Heart left ventricle (tissue), 16 donors: ENCODE measurements at regions not wholly inside any gene's neighbourhood (a gene's known extent, or its start where the extent isn't known, plus 50 kb on each side); places are given as distances from the start of the nearest gene placed in this dataset.
"Not testable (repeated sequence)": the region's sequence is repeated elsewhere in the genome, so short reads cannot be mapped to it uniquely, and the experiment has no call there.

Experiments used
- ATAC-seq, 4 donors: fragments of 200-7000 bp; cut with Tn5 transposase; one replicate each; pipeline ENCODE4 v1.9.1; 2020 to 2022; ENCODE audit warnings: moderate library complexity in 4 of 4, mild to moderate bottlenecking in 3 of 4, moderate number of reproducible peaks in 1 of 4
- DNase-seq, 5 donors: peaks; one replicate each; pipeline ENCODE4 v3.0.0-alpha.2; 2020
- H3K27ac ChIP-seq, 12 donors: fragments of 200-600 bp; sonication (generic) in 4 of 12; one replicate each; pipeline versions ENCODE4 v1.5.0 to v1.8.0; 2016 to 2022; ENCODE audit warnings: mild to moderate bottlenecking in 2 of 12
- H3K27me3 ChIP-seq, 9 donors: fragments of 200-600 bp; sonication (generic) in 2 of 9; one replicate each; pipeline versions ENCODE4 v1.5.1 to v1.8.0; 2016 to 2022; ENCODE audit warnings: mild to moderate bottlenecking in 3 of 9
- H3K36me3 ChIP-seq, 9 donors: fragments of 200-600 bp; sonication (generic) in 2 of 9; one replicate each; pipeline versions ENCODE4 v1.5.0 to v1.8.0; 2018 to 2022; ENCODE audit warnings: mild to moderate bottlenecking in 2 of 9
- H3K4me1 ChIP-seq, 12 donors: fragments of 200-600 bp; sonication (generic) in 4 of 12; one replicate each; pipeline versions ENCODE4 v1.5.0 to v1.8.0; 2016 to 2022; ENCODE audit warnings: mild to moderate bottlenecking in 3 of 12
- H3K4me3 ChIP-seq, 12 donors: fragments of 200-600 bp; sonication (generic) in 4 of 12; one replicate each; pipeline versions ENCODE4 v1.5.0 to v1.8.0; 2017 to 2022; ENCODE audit warnings: mild to moderate bottlenecking in 9 of 12, moderate library complexity in 4 of 12
- H3K9me3 ChIP-seq, 12 donors: fragments of 200-600 bp; sonication (generic) in 4 of 12; one replicate each; pipeline versions ENCODE4 v1.5.0 to v1.8.0; 2016 to 2022; ENCODE audit warnings: mild to moderate bottlenecking in 1 of 12
- POLR2A ChIP-seq, 2 donors: fragments of 450-650 bp; IDR thresholded peaks; one replicate each; pipeline ENCODE4 v1.6.1; 2017; ENCODE audit warnings: antibody characterized with exemption in 2 of 2, mild to moderate bottlenecking in 2 of 2, moderate library complexity in 2 of 2
- WGBS, 4 donors: extraction: QIAGEN DNeasy Blood & Tissue Kit in 2 of 4; methylation state at CpG; one replicate each; pipeline versions ENCODE4 v1.1.5 to v1.1.7; 2013 to 2018; 5-methylcytosine and 5-hydroxymethylcytosine counted together
- intact Hi-C, 10 donors: fragments of 100-400 bp; cut with DNase I; formaldehyde crosslinking; loops; one replicate each; pipeline versions ENCODE4 v1.11.1 to v1.14.2; 2022
- TF ChIP-seq, protein P1 (sequence below), 12 donors: fragments of 200-600 bp; sonication (generic) in 4 of 12; IDR thresholded peaks; one replicate each; pipeline versions ENCODE4 v1.5.0 to v1.8.0; 2018 to 2022; ENCODE audit warnings: antibody characterized with exemption in 12 of 12, mild to moderate bottlenecking in 5 of 12
- donor health status: ischemic (EF 13 %, LVEDD 7.1; RV severe dilation, severe dysfunction).
- donor health status: healthy with polysubstance abuse.
- donor health status: DM: no; HTN: yes; CAD: no.
- donor health status: DM: no; HTN: no; CAD: no.
- donor health status: ischemic (EF 25% LVEDD 6.9; RV normal size, moderate dysfunction).
- donor health status: ischemic (EF 25% LVEDD 5.7; RV mildly dilated, moderate dysfunction).
- donor health status: healthy.
- donor health status: DM: yes; HTN: yes; CAD: no.
- donor health status: ischemic (EF 35%, LVEDD 5.7; RV mildly dilated, moderate dysfunction).
- donor health status: nonischemic (EF 11% LVEDD 7.7; RV severe dilation, severe dysfunction).
- donor health status: DM: yes; HTN: yes; CAD: no.
- donor health status: PGD.
- donor health status: ischemic (EF 29% LVEDD 5.4; RV normal size, mild dysfunction).
- donor health status: nonischemic (EF 23%, LVEDD 6.1; RV moderate dilation, normal function).

DNA sequence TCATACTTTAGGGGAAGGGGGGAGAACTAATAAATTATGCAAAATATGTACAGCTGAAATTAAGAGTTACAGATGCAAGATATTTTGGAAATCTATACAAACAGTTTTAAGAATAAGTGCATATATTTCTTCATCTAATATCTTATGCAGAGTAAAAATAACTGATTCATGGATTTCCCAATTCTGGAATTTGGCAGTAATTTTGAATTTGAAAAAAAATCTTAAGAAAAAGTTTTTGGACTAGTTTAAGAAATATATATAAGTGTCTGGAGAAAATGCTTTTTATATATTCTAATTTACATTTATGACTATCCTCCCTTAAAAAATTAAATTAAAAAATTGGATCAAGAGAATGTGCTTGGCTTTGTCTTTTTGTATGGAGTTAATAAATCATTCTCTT, 474.3 kb downstream of the BRINP3 start:
- DNase-seq (no peak), ATAC-seq (no peak)
- Histone ChIP-seq H3K4me3 (no peak overlapping the region), H3K9me3 (no peaks in the 10 kb centered on the region), H3K36me3 (no peaks in the 10 kb centered on the region), H3K27ac (no peak overlapping the region), H3K4me1 (no peaks in the 10 kb centered on the region), H3K27me3 (no peaks in the 10 kb centered on the region)
- intact Hi-C loops, result no loop called here
- TF ChIP-seq, protein P1, sequence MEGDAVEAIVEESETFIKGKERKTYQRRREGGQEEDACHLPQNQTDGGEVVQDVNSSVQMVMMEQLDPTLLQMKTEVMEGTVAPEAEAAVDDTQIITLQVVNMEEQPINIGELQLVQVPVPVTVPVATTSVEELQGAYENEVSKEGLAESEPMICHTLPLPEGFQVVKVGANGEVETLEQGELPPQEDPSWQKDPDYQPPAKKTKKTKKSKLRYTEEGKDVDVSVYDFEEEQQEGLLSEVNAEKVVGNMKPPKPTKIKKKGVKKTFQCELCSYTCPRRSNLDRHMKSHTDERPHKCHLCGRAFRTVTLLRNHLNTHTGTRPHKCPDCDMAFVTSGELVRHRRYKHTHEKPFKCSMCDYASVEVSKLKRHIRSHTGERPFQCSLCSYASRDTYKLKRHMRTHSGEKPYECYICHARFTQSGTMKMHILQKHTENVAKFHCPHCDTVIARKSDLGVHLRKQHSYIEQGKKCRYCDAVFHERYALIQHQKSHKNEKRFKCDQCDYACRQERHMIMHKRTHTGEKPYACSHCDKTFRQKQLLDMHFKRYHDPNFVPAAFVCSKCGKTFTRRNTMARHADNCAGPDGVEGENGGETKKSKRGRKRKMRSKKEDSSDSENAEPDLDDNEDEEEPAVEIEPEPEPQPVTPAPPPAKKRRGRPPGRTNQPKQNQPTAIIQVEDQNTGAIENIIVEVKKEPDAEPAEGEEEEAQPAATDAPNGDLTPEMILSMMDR (IDR thresholded peaks at IDR 0.05), result no peak
- no peak for TF ChIP-seq POLR2A (IDR thresholded peaks at IDR 0.05)

DNA sequence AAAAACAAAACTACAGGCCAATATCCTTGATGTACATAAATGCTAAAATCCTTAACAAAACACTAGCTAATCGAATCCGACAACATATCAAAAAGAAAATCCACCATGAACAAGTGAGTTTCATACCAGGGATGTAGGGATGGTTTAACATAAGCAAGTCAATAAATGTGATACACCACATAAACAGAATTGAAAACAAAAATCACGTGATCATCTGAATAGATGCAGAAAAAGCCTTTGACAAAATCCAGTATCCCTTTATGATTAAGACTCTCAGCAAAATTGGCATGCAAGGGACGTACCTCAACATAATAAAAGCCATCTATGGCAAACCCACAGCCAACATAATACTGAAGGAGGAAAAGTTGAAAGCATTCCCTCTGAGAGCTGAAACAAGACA, 466.1 kb downstream of the BRINP3 start:
- DNase-seq, result no peak
- intact Hi-C loops, result no loop called here
- Histone ChIP-seq H3K27me3 (no peaks in the 10 kb centered on the region), H3K27ac (no peak overlapping the region), H3K9me3 (peaks cover 0 to 7% (median 0%) of the 10 kb centered on the region in 12 donors), H3K36me3 (no peaks in the 10 kb centered on the region), H3K4me1 (no peaks in the 10 kb centered on the region), H3K4me3 (no peak overlapping the region)
- TF ChIP-seq, protein P1 (IDR thresholded peaks at IDR 0.05), result no peak
- TF ChIP-seq POLR2A (IDR thresholded peaks at IDR 0.05), result no peak
- ATAC-seq, result no peak
- 83 to 87% (median 85%) methylated on average over 4 of the region's 4 CpGs for WGBS, 4 donors

DNA sequence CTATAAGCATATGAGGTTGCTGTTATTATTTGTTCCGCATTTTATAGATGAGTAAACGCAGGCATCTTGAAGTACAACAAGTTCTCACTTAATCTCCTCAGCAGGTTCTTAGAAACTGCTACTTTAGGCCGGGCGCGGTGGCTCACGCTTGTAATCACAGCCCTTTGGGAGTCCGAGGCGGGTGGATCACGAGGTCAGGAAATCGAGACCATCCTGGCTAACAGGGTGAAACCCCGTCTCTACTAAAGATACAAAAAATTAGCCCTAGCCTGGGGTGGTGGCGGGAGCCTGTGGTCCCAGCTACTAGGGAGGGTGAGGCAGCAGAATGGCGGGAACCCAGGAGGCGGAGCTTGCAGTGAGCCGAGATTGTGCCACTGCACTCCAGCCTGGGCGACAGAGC, 458.5 kb downstream of the BRINP3 start:
- ATAC-seq, H3K36me3 ChIP-seq, H3K27ac ChIP-seq, H3K27me3 ChIP-seq, H3K4me3 ChIP-seq, intact Hi-C loops, H3K4me1 ChIP-seq: not testable (repeated sequence)
- peak in 1 of 5 donors; percentile 25 for DNase-seq
- H3K9me3 ChIP-seq, result peaks cover 0 to 13% (median 0%) of the 10 kb centered on the region in 12 donors
- 89 to 94% (median 92%) methylated on average over 16 of the region's 16 CpGs for WGBS, 4 donors

DNA sequence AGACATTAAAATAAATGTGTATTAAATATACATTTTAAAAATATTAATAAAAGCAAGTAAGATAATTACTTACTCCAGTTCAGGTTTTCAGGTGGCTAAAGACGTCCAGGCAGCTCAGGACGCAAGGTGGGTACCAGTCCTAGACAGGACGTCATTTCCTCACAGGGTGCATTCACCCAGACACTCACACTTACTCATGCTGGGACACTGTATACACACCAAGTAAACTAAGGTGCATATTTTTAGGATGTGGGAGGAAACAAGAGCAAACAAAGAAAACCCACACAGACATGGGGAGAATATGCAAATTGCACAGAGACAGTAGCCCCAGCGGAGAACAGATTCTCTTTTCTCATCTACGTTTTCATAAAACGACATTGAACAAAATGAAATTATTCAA, 457.9 kb downstream of the BRINP3 start:
- ATAC-seq (no peak), DNase-seq (no peak)
- Histone ChIP-seq H3K36me3 (no peaks in the 10 kb centered on the region), H3K27me3 (no peaks in the 10 kb centered on the region), H3K27ac (no peak overlapping the region), H3K4me3 (no peak overlapping the region), H3K4me1 (no peaks in the 10 kb centered on the region), H3K9me3 (peaks cover 0 to 13% (median 0%) of the 10 kb centered on the region in 12 donors)
- intact Hi-C loops, result no loop called here
- 83 to 92% (median 85%) methylated on average over 6 of the region's 6 CpGs for WGBS, 4 donors
- TF ChIP-seq, protein P1 (IDR thresholded peaks at IDR 0.05), result no peak
- no peak for TF ChIP-seq POLR2A (IDR thresholded peaks at IDR 0.05)

DNA sequence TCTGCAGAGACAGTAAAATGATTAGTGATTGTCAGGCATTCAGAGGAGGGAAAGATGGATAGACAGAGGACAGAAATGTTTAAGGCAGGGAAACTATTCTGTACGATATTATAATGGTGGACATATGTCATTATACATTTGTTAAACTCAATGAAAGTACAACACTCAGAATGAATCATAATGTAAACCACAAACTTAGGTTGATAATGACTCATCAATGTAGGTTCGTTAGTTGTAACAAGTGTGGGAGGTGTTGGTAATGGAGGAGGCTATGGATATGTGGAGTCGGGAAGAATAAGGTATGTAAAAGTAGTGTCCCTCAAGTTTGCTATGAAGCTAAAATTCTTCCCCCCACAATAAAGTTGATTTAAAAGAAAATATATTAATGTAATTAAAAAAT, 455.0 kb downstream of the BRINP3 start:
- Histone ChIP-seq H3K36me3 (no peaks in the 10 kb centered on the region), H3K4me1 (no peaks in the 10 kb centered on the region), H3K9me3 (peaks cover 0 to 13% (median 0%) of the 10 kb centered on the region in 12 donors), H3K27ac (no peak overlapping the region), H3K27me3 (no peaks in the 10 kb centered on the region), H3K4me3 (no peak overlapping the region)
- intact Hi-C loops, result no loop called here
- DNase-seq, result no peak
- ATAC-seq, result no peak
- 75 to 91% (median 85%) methylated on average over 3 of the region's 3 CpGs for WGBS, 4 donors
- TF ChIP-seq, protein P1 (IDR thresholded peaks at IDR 0.05), result no peak
- no peak for TF ChIP-seq POLR2A (IDR thresholded peaks at IDR 0.05)
